ENCODE measurements at regions not wholly inside any gene's neighbourhood (a gene's known extent, or its start where the extent isn't known, plus 50 kb on each side); places are given as distances from the start of the nearest gene placed in this dataset.

DNA sequence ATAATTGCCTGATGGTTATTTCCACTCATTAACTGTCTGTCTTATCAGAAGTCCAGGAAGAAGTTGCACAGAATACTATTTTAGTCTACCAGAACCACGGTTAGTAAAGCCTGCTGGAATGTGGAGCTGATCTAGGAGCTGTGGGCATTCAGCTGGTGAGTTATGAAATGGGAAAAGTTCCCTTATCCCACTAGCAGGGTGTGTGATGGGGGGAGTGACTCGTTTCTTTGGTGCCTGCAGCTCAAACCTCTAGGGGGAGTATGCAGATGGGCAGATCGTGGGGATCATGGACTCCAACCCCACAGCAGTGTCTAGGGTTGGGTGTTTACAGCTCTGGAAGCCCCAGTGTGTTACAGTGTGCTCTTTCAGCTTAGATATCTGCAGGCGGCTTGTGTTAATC, 305.7 kb upstream of the BOD1L1 start:
- no peaks in the 10 kb centered on the region for H3K36me3 Mint-ChIP-seq (ENCODE audit: low read depth)
- H3K9me3 Mint-ChIP-seq (ENCODE audit: low read depth): peaks cover 10% of the 10 kb centered on the region
- no peak for DNase-seq (ENCODE audit: low spot score)
- TF ChIP-seq, protein P1, sequence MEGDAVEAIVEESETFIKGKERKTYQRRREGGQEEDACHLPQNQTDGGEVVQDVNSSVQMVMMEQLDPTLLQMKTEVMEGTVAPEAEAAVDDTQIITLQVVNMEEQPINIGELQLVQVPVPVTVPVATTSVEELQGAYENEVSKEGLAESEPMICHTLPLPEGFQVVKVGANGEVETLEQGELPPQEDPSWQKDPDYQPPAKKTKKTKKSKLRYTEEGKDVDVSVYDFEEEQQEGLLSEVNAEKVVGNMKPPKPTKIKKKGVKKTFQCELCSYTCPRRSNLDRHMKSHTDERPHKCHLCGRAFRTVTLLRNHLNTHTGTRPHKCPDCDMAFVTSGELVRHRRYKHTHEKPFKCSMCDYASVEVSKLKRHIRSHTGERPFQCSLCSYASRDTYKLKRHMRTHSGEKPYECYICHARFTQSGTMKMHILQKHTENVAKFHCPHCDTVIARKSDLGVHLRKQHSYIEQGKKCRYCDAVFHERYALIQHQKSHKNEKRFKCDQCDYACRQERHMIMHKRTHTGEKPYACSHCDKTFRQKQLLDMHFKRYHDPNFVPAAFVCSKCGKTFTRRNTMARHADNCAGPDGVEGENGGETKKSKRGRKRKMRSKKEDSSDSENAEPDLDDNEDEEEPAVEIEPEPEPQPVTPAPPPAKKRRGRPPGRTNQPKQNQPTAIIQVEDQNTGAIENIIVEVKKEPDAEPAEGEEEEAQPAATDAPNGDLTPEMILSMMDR (IDR thresholded peaks at IDR 0.05): no peak
- no peak overlapping the region for H3K4me3 Mint-ChIP-seq (ENCODE audit: unreplicated experiment)
- H3K27ac Mint-ChIP-seq (ENCODE audit: unreplicated experiment): no peak overlapping the region
- peaks cover 5% of the 10 kb centered on the region for H3K4me1 Mint-ChIP-seq (ENCODE audit: low read depth)
- H3K27me3 Mint-ChIP-seq (ENCODE audit: low read depth): no peaks in the 10 kb centered on the region

DNA sequence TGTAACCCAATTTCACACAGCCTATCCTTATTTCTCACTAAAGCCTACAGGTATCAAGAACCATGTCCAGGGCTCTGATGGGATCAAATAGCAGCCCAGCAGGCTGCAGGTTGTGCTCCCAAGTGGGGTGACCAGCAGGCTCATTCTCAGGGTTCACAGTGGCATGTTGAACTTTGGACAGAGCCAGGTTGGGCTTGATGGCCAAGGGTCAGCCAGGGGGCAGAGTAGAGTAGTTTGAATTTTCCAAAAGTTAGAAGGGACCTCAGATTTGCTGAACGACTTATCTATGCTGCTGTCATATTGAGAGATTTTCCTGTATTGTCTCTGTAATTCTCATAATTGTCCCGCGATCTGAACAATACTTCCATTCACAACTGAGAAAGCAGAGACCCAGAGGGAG, 310.8 kb upstream of the BOD1L1 start:
- no peak overlapping the region for H3K27ac Mint-ChIP-seq (ENCODE audit: unreplicated experiment)
- H3K4me3 Mint-ChIP-seq (ENCODE audit: unreplicated experiment): no peak overlapping the region
- TF ChIP-seq, protein P1 (IDR thresholded peaks at IDR 0.05): no peak
- H3K36me3 Mint-ChIP-seq (ENCODE audit: low read depth): no peaks in the 10 kb centered on the region
- no peaks in the 10 kb centered on the region for H3K4me1 Mint-ChIP-seq (ENCODE audit: low read depth)
- no peaks in the 10 kb centered on the region for H3K9me3 Mint-ChIP-seq (ENCODE audit: low read depth)
- DNase-seq (ENCODE audit: low spot score): no peak
- no peaks in the 10 kb centered on the region for H3K27me3 Mint-ChIP-seq (ENCODE audit: low read depth)

DNA sequence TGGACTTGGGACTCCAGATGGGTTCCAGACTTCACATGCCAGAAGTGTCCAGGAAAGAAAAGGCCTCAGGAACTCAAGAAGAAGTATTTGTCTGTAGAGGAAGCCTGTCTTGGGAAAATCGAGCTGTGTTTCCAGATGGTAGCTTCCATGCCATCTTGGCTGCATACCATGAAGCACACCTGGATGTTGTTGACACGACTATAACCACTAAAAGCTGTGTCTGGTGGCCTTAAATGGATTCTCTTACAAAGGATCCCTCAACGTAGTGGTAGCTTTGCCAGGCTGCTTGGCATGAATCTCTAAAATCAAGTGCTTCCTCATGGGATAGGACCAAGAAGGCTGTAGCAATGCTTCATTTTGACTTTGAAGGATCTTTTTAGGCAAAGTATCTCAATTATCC, 313.4 kb upstream of the BOD1L1 start:
- H3K27ac Mint-ChIP-seq (ENCODE audit: unreplicated experiment): no peak overlapping the region
- no peak for DNase-seq (ENCODE audit: low spot score)
- no peaks in the 10 kb centered on the region for H3K9me3 Mint-ChIP-seq (ENCODE audit: low read depth)
- H3K4me1 Mint-ChIP-seq (ENCODE audit: low read depth): no peaks in the 10 kb centered on the region
- H3K36me3 Mint-ChIP-seq (ENCODE audit: low read depth): no peaks in the 10 kb centered on the region
- TF ChIP-seq, protein P1 (IDR thresholded peaks at IDR 0.05): no peak
- no peaks in the 10 kb centered on the region for H3K27me3 Mint-ChIP-seq (ENCODE audit: low read depth)
- no peak overlapping the region for H3K4me3 Mint-ChIP-seq (ENCODE audit: unreplicated experiment)

DNA sequence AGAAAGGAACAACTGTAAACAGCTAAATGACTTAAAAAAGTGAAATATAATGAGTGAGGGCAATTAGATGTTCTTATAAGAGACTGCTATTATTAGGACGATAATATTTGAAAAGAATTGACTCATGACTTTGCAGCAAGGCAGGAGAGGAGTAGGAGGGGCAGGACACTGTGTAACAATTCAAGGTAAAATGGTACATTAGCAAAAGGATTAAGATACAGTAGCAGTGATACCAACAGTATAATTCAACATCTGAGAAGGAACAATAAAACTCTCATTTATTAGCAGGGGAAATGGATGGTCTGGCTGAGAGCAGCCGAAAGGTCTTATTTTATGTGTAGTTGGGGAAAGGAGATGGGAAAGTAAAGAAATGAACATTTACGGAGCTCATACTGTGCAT, 315.5 kb upstream of the BOD1L1 start:
- no peaks in the 10 kb centered on the region for H3K27me3 Mint-ChIP-seq (ENCODE audit: low read depth)
- H3K4me3 Mint-ChIP-seq (ENCODE audit: unreplicated experiment): no peak overlapping the region
- no peaks in the 10 kb centered on the region for H3K9me3 Mint-ChIP-seq (ENCODE audit: low read depth)
- H3K27ac Mint-ChIP-seq (ENCODE audit: unreplicated experiment): no peak overlapping the region
- peaks cover 6% of the 10 kb centered on the region for H3K4me1 Mint-ChIP-seq (ENCODE audit: low read depth)
- no peaks in the 10 kb centered on the region for H3K36me3 Mint-ChIP-seq (ENCODE audit: low read depth)
- no peak for DNase-seq (ENCODE audit: low spot score)
- TF ChIP-seq, protein P1 (IDR thresholded peaks at IDR 0.05): no peak

DNA sequence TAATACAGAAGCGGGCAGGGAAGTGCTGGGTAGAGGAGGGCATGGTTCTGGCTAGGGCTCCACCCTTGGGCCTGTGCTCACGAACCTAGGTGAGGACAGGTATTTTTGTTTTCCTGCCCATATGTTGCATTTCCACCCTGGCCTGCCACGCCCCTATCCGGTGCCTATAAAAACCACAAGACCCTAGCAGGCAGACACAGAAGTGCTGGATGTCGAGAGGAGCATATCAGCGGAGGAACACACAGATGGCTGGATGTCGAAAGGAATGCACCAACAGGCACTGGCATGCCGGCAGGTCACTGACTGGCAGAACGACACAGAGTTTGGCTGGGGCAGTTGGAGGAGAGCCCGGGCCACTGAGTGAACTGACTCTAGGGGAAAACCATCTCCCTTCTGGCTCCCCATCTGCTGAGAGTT, 316.6 kb upstream of the BOD1L1 start:
- Mint-ChIP-seq H3K27ac (ENCODE audit: unreplicated experiment) (no peak overlapping the region), H3K4me1 (ENCODE audit: low read depth) (peaks cover 6% of the 10 kb centered on the region), H3K36me3 (ENCODE audit: low read depth) (no peaks in the 10 kb centered on the region), H3K4me3 (ENCODE audit: unreplicated experiment) (no peak overlapping the region), H3K9me3 (ENCODE audit: low read depth) (no peaks in the 10 kb centered on the region), H3K27me3 (ENCODE audit: low read depth) (no peaks in the 10 kb centered on the region)
- DNase-seq (ENCODE audit: low spot score): no peak
- TF ChIP-seq, protein P1 (IDR thresholded peaks at IDR 0.05): no peak

Measured in chondrocyte (in vitro differentiated cells).